ENCODE measurements at regions not wholly inside any gene's neighbourhood (a gene's known extent, or its start where the extent isn't known, plus 50 kb on each side); places are given as distances from the start of the nearest gene placed in this dataset.

DNA sequence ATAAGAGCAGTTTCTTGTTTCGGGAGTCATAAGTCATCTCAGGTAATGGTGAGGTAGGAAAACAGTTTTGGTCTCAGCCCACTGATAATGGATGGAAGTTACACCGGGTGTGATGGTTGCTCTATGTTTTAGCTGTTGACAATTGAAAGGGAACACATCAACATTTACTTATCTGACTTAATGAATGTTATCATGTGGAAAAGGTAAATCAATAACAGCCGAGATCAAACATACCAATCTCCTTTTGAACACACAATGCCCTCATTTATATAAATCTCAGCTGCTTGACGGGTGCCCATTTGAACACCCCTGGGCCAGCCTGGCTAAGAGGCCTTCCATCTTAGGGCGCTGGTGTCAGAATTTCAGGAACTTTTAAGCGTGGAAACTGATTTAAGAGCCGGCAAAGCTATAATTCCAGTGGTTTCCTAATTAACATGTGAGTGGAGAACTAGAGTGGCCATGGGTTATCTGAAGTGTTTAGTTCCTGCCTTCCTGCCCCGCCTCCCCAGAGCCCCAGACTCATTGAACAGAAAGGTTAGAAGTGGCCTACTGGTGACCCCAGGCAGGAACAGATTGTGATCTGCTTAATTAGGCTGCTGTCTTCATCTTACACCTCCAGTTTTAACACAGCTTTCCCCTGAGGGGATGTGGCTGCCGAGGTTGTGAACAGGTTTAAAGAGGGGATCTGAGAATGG lies 572.7 kb downstream of the FGF9 start:
- no peaks in the 10 kb centered on the region for H3K36me3 ChIP-seq (ENCODE audit: control insufficient read depth in 2 of 2, insufficient read depth in 2 of 2, low read length in 2 of 2)
- H3K4me3 ChIP-seq (ENCODE audit: low read length in 2 of 2) = no peak overlapping the region
- H3K4me1 ChIP-seq (ENCODE audit: control insufficient read depth in 2 of 2, insufficient read depth in 2 of 2, low read length in 2 of 2) = no peaks in the 10 kb centered on the region
- no peak overlapping the region for H3K9ac ChIP-seq (ENCODE audit: low read depth in 1 of 2, low read length in 2 of 2)
- H3K27ac ChIP-seq (ENCODE audit: low read depth in 2 of 2, low read length in 2 of 2) = no peak overlapping the region
- no peaks in the 10 kb centered on the region for H3K27me3 ChIP-seq (ENCODE audit: control insufficient read depth in 2 of 2, insufficient read depth in 2 of 2, low read length in 2 of 2)
- no peaks in the 10 kb centered on the region for H3K9me3 ChIP-seq (ENCODE audit: control insufficient read depth in 2 of 2, low read length in 2 of 2)

GRCh38 chr13:22252281-22252830 lies 581.5 kb downstream of the FGF9 start:
- H3K27me3 ChIP-seq (ENCODE audit: control insufficient read depth in 2 of 2, insufficient read depth in 2 of 2, low read length in 2 of 2) = no peaks in the 10 kb centered on the region
- no peaks in the 10 kb centered on the region for H3K4me1 ChIP-seq (ENCODE audit: control insufficient read depth in 2 of 2, insufficient read depth in 2 of 2, low read length in 2 of 2)

DNA sequence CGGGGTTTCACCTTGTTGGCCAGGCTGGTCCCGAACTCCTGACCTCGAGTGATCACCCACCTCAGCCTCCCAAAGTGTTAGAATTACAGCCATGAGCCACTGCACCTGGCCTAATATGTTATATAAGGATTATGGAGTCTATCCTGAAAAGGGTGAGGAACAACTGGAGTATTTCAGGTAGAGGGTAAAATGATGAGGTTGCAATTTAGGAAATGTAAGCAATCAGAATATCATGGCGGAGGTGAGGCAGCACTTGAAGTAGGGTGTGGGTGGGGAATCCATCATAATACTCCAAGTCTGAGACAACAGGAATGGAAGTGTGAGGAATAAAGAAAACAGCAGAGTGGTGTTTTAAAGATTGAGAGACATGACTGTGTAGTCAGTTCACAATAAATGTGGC lies 582.2 kb downstream of the FGF9 start:
- Histone ChIP-seq H3K27ac (ENCODE audit: low read depth in 2 of 2, low read length in 2 of 2) (no peak overlapping the region), H3K4me1 (ENCODE audit: control insufficient read depth in 2 of 2, insufficient read depth in 2 of 2, low read length in 2 of 2) (no peaks in the 10 kb centered on the region), H3K4me3 (ENCODE audit: low read length in 2 of 2) (no peak overlapping the region), H3K9ac (ENCODE audit: low read depth in 1 of 2, low read length in 2 of 2) (no peak overlapping the region), H3K36me3 (ENCODE audit: control insufficient read depth in 2 of 2, insufficient read depth in 2 of 2, low read length in 2 of 2) (no peaks in the 10 kb centered on the region), H3K27me3 (ENCODE audit: control insufficient read depth in 2 of 2, insufficient read depth in 2 of 2, low read length in 2 of 2) (no peaks in the 10 kb centered on the region), H3K9me3 (ENCODE audit: control insufficient read depth in 2 of 2, low read length in 2 of 2) (no peaks in the 10 kb centered on the region)

More at GRCh38 chr13:22252281-22252830, 581.5 kb downstream of the FGF9 start:
- H3K27ac ChIP-seq (ENCODE audit: low read depth in 2 of 2, low read length in 2 of 2) = no peak overlapping the region
- no peak overlapping the region for H3K9ac ChIP-seq (ENCODE audit: low read depth in 1 of 2, low read length in 2 of 2)
- H3K9me3 ChIP-seq (ENCODE audit: control insufficient read depth in 2 of 2, low read length in 2 of 2) = no peaks in the 10 kb centered on the region
- no peaks in the 10 kb centered on the region for H3K36me3 ChIP-seq (ENCODE audit: control insufficient read depth in 2 of 2, insufficient read depth in 2 of 2, low read length in 2 of 2)
- no peak overlapping the region for H3K4me3 ChIP-seq (ENCODE audit: low read length in 2 of 2)

DNA sequence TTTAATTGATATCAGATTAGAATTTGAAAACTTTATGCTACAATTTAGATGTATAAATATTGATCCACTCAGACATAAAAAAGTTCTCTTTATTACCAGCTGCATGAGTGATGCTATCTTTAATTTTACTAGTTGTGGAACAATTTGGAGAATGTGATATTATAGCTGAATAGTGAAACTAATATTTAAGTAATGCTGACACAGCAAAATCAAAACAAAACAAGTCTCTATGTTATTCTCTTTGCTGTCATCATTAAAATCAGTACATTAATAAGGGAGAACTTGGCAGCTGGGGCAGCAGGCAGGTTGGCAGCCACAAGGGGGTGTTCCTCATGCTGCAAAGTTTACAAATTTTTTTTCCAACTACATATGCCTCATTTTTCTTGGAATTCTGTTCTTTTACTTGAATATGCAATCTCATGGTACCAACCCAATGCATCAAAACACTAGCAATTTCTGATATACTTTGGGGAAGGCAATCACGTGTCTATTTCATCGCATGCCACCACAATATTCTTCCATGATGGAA lies 585.3 kb downstream of the FGF9 start:
- Histone ChIP-seq H3K36me3 (ENCODE audit: control insufficient read depth in 2 of 2, insufficient read depth in 2 of 2, low read length in 2 of 2) (no peaks in the 10 kb centered on the region), H3K4me1 (ENCODE audit: control insufficient read depth in 2 of 2, insufficient read depth in 2 of 2, low read length in 2 of 2) (no peaks in the 10 kb centered on the region), H3K9ac (ENCODE audit: low read depth in 1 of 2, low read length in 2 of 2) (no peak overlapping the region), H3K9me3 (ENCODE audit: control insufficient read depth in 2 of 2, low read length in 2 of 2) (no peaks in the 10 kb centered on the region), H3K4me3 (ENCODE audit: low read length in 2 of 2) (no peak overlapping the region), H3K27ac (ENCODE audit: low read depth in 2 of 2, low read length in 2 of 2) (no peak overlapping the region), H3K27me3 (ENCODE audit: control insufficient read depth in 2 of 2, insufficient read depth in 2 of 2, low read length in 2 of 2) (no peaks in the 10 kb centered on the region)

- Histone ChIP-seq H3K36me3 (ENCODE audit: control insufficient read depth in 2 of 2, insufficient read depth in 2 of 2, low read length in 2 of 2) (no peaks in the 10 kb centered on the region), H3K9ac (ENCODE audit: low read depth in 1 of 2, low read length in 2 of 2) (no peak overlapping the region), H3K27ac (ENCODE audit: low read depth in 2 of 2, low read length in 2 of 2) (no peak overlapping the region), H3K4me1 (ENCODE audit: control insufficient read depth in 2 of 2, insufficient read depth in 2 of 2, low read length in 2 of 2) (no peaks in the 10 kb centered on the region), H3K27me3 (ENCODE audit: control insufficient read depth in 2 of 2, insufficient read depth in 2 of 2, low read length in 2 of 2) (no peaks in the 10 kb centered on the region), H3K9me3 (ENCODE audit: control insufficient read depth in 2 of 2, low read length in 2 of 2) (no peaks in the 10 kb centered on the region), H3K4me3 (ENCODE audit: low read length in 2 of 2) (no peak overlapping the region)
Observed at GRCh38 chr13:22262001-22262885, 591.4 kb downstream of the FGF9 start.

- Histone ChIP-seq H3K4me1 (ENCODE audit: control insufficient read depth in 2 of 2, insufficient read depth in 2 of 2, low read length in 2 of 2) (no peaks in the 10 kb centered on the region), H3K36me3 (ENCODE audit: control insufficient read depth in 2 of 2, insufficient read depth in 2 of 2, low read length in 2 of 2) (no peaks in the 10 kb centered on the region), H3K9ac (ENCODE audit: low read depth in 1 of 2, low read length in 2 of 2) (no peak overlapping the region), H3K27ac (ENCODE audit: low read depth in 2 of 2, low read length in 2 of 2) (no peak overlapping the region), H3K27me3 (ENCODE audit: control insufficient read depth in 2 of 2, insufficient read depth in 2 of 2, low read length in 2 of 2) (no peaks in the 10 kb centered on the region), H3K4me3 (ENCODE audit: low read length in 2 of 2) (no peak overlapping the region), H3K9me3 (ENCODE audit: control insufficient read depth in 2 of 2, low read length in 2 of 2) (no peaks in the 10 kb centered on the region)
Observed at GRCh38 chr13:22263185-22263584, 592.3 kb downstream of the FGF9 start.

DNA sequence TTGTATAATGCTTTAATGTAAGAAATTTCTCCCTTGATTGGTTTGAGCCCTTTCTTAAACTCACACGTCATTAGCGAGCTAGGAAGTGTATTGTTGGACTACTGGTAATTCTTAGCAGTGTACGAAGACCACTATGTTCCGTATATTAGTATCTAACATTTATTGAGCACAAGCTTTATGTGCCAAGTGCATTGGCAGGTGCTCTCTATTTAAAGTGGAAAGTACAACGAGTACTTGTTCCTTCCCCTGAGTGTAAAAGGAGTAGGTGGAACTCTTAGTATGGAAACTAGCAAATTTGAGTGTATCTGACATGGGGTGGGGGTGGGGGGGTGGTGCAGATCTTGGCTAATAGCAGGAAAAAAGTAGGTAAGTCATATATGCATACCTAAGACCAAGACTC lies 594.7 kb downstream of the FGF9 start:
- H3K27ac ChIP-seq (ENCODE audit: low read depth in 2 of 2, low read length in 2 of 2) = no peak overlapping the region
- H3K4me1 ChIP-seq (ENCODE audit: control insufficient read depth in 2 of 2, insufficient read depth in 2 of 2, low read length in 2 of 2) = no peaks in the 10 kb centered on the region
- H3K36me3 ChIP-seq (ENCODE audit: control insufficient read depth in 2 of 2, insufficient read depth in 2 of 2, low read length in 2 of 2) = no peaks in the 10 kb centered on the region
- no peaks in the 10 kb centered on the region for H3K9me3 ChIP-seq (ENCODE audit: control insufficient read depth in 2 of 2, low read length in 2 of 2)
- H3K27me3 ChIP-seq (ENCODE audit: control insufficient read depth in 2 of 2, insufficient read depth in 2 of 2, low read length in 2 of 2) = no peaks in the 10 kb centered on the region
- no peak overlapping the region for H3K4me3 ChIP-seq (ENCODE audit: low read length in 2 of 2)
- no peak overlapping the region for H3K9ac ChIP-seq (ENCODE audit: low read depth in 1 of 2, low read length in 2 of 2)

DNA sequence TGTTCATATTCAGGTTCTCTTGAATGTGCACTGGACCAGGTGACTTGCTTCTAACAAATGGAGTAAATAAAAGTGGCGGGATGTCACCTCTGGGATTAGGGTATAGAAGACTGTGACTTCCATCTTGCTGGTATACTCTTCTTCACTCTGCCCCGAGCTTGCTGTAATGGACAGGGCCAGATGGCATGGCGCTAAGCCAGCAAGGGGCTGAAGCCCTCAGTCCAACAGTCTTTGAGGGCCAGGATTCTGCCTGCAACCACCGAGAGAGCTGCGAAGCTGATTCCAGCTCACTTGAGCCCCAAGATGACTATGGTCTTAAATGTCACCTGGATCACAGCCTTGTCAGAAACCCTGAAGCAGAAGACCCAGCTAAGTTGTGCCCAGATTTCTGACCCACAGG lies 600.0 kb downstream of the FGF9 start:
- Histone ChIP-seq H3K4me3 (ENCODE audit: low read length in 2 of 2) (no peak overlapping the region), H3K27ac (ENCODE audit: low read depth in 2 of 2, low read length in 2 of 2) (no peak overlapping the region), H3K4me1 (ENCODE audit: control insufficient read depth in 2 of 2, insufficient read depth in 2 of 2, low read length in 2 of 2) (no peaks in the 10 kb centered on the region), H3K36me3 (ENCODE audit: control insufficient read depth in 2 of 2, insufficient read depth in 2 of 2, low read length in 2 of 2) (no peaks in the 10 kb centered on the region), H3K9me3 (ENCODE audit: control insufficient read depth in 2 of 2, low read length in 2 of 2) (no peaks in the 10 kb centered on the region), H3K27me3 (ENCODE audit: control insufficient read depth in 2 of 2, insufficient read depth in 2 of 2, low read length in 2 of 2) (no peaks in the 10 kb centered on the region), H3K9ac (ENCODE audit: low read depth in 1 of 2, low read length in 2 of 2) (no peak overlapping the region)

GRCh38 chr13:22271903-22272302 lies 601.0 kb downstream of the FGF9 start:
- Histone ChIP-seq H3K9me3 (ENCODE audit: control insufficient read depth in 2 of 2, low read length in 2 of 2) (no peaks in the 10 kb centered on the region), H3K27ac (ENCODE audit: low read depth in 2 of 2, low read length in 2 of 2) (no peak overlapping the region), H3K9ac (ENCODE audit: low read depth in 1 of 2, low read length in 2 of 2) (no peak overlapping the region), H3K4me3 (ENCODE audit: low read length in 2 of 2) (no peak overlapping the region), H3K27me3 (ENCODE audit: control insufficient read depth in 2 of 2, insufficient read depth in 2 of 2, low read length in 2 of 2) (no peaks in the 10 kb centered on the region), H3K36me3 (ENCODE audit: control insufficient read depth in 2 of 2, insufficient read depth in 2 of 2, low read length in 2 of 2) (no peaks in the 10 kb centered on the region), H3K4me1 (ENCODE audit: control insufficient read depth in 2 of 2, insufficient read depth in 2 of 2, low read length in 2 of 2) (no peaks in the 10 kb centered on the region)

- H3K27me3 ChIP-seq (ENCODE audit: control insufficient read depth in 2 of 2, insufficient read depth in 2 of 2, low read length in 2 of 2) = no peaks in the 10 kb centered on the region
- no peaks in the 10 kb centered on the region for H3K9me3 ChIP-seq (ENCODE audit: control insufficient read depth in 2 of 2, low read length in 2 of 2)
- H3K36me3 ChIP-seq (ENCODE audit: control insufficient read depth in 2 of 2, insufficient read depth in 2 of 2, low read length in 2 of 2) = no peaks in the 10 kb centered on the region
- no peak overlapping the region for H3K4me3 ChIP-seq (ENCODE audit: low read length in 2 of 2)
- H3K27ac ChIP-seq (ENCODE audit: low read depth in 2 of 2, low read length in 2 of 2) = no peak overlapping the region
- H3K9ac ChIP-seq (ENCODE audit: low read depth in 1 of 2, low read length in 2 of 2) = no peak overlapping the region
- H3K4me1 ChIP-seq (ENCODE audit: control insufficient read depth in 2 of 2, insufficient read depth in 2 of 2, low read length in 2 of 2) = no peaks in the 10 kb centered on the region
Observed at GRCh38 chr13:22275393-22275792, 604.5 kb downstream of the FGF9 start.

All from mucosa of rectum (tissue), 2 donors.